Endothelial cell of umbilical vein (primary cell): ENCODE measurements at regions not wholly inside any gene's neighbourhood (a gene's known extent, or its start where the extent isn't known, plus 50 kb on each side); places are given as distances from the start of the nearest gene placed in this dataset.

ENCODE experiments used
- BruUV-seq: library from RNA; stranded (reverse); fragments of 400-500 nt; replicated peaks from 2 replicates; lab custom pipeline; 2021; lab: Mats Ljungman, UMichigan
- CTCF ChIA-PET: fragments of 300-600, 350-600 bp; sonication (Branson Sonifier 250); formaldehyde crosslinking; loops from one replicate; lab custom pipeline; 2021; ENCODE audit warnings: antibody characterized with exemption, inconsistent platforms; lab: Charles Lee
- POLR2A ChIA-PET: fragments of 300-600, 350-600 bp; sonication (Branson Sonifier 250); formaldehyde crosslinking; loops from one replicate; lab custom pipeline; 2021; ENCODE audit warnings: antibody characterized with exemption, inconsistent platforms; lab: Charles Lee
- DNase-seq: peaks from one replicate; pipeline ENCODE4 v3.0.0-alpha.2; 2011; ENCODE audit warnings: low read depth, low spot score
- FAIRE-seq: peaks from 2 replicates; lab custom pipeline; 2011; peaks lifted over from hg19 to GRCh38; lab: Jason Lieb, UNC
- H2AFZ ChIP-seq: 2 replicates; pipeline ENCODE4 v1.6.0; 2012; ENCODE audit warnings: low read depth, low read length, control low read depth, inconsistent platforms
- H3K27ac ChIP-seq: 2 replicates; pipeline ENCODE4 v1.5.1; 2011; ENCODE audit warnings: low read depth, mild to moderate bottlenecking, control low read depth, low read length, moderate library complexity; ENCODE audit not compliant: insufficient read depth
- H3K27me3 ChIP-seq, 2 experiments: 2 replicates each; pipeline versions ENCODE4 v1.6.0 to v1.6.1; 2011; ENCODE audit warnings: low read length in 2 of 2, mixed read lengths in 1 of 2; ENCODE audit not compliant: control insufficient read depth in 2 of 2, insufficient read depth in 2 of 2
- H3K36me3 ChIP-seq, 2 experiments: 2 replicates in 1 of 2; 3 replicates in 1 of 2; pipeline ENCODE4 v1.5.1; 2011; ENCODE audit warnings: low read length in 2 of 2, mild to moderate bottlenecking in 1 of 2, moderate library complexity in 1 of 2; ENCODE audit not compliant: control insufficient read depth in 2 of 2, insufficient read depth in 2 of 2; ENCODE audit errors: extremely low read depth in 1 of 2
- H3K4me1 ChIP-seq: 3 replicates; pipeline ENCODE4 v1.5.1; 2011; ENCODE audit warnings: mild to moderate bottlenecking, low read length; ENCODE audit not compliant: control insufficient read depth, insufficient read depth; ENCODE audit errors: extremely low read depth
- H3K4me2 ChIP-seq: 2 replicates; pipeline ENCODE4 v1.6.1; 2011; ENCODE audit warnings: low read length, control low read depth, mixed read lengths; ENCODE audit not compliant: insufficient read depth
- H3K4me3 ChIP-seq, 3 experiments: fragments of 200-600 bp in 1 of 3; sonication (generic), shearing (Covaris generic) in 1 of 3; replicated peaks in 1 of 3; 2 replicates each; pipeline ENCODE4 v1.5.1; 2011 to 2016; ENCODE audit warnings: control low read depth in 3 of 3, low read length in 3 of 3, mild to moderate bottlenecking in 2 of 3, inconsistent platforms in 1 of 3, low read depth in 1 of 3, moderate library complexity in 1 of 3; ENCODE audit not compliant: insufficient read depth in 1 of 3
- H3K79me2 ChIP-seq: 2 replicates; pipeline ENCODE4 v1.6.0; 2012; ENCODE audit warnings: low read length, inconsistent platforms; ENCODE audit not compliant: control insufficient read depth, insufficient read depth
- H3K9ac ChIP-seq: replicated peaks from 2 replicates; pipeline ENCODE3; 2011; ENCODE audit warnings: low read length, control low read depth; ENCODE audit not compliant: insufficient read depth; ENCODE audit errors: extremely low read depth
- H3K9me1 ChIP-seq: replicated peaks from 3 replicates; pipeline ENCODE4 v1.6.0; 2011; ENCODE audit warnings: mild to moderate bottlenecking, low read length; ENCODE audit not compliant: control insufficient read depth, insufficient read depth; ENCODE audit errors: extremely low read depth
- H3K9me3 ChIP-seq: replicated peaks from 2 replicates; pipeline ENCODE4 v1.5.1; 2012; ENCODE audit warnings: low read length, inconsistent platforms; ENCODE audit not compliant: control insufficient read depth, insufficient read depth
- H4K20me1 ChIP-seq: replicated peaks from 2 replicates; pipeline ENCODE3; 2011; ENCODE audit warnings: mild to moderate bottlenecking, low read length; ENCODE audit not compliant: control insufficient read depth, insufficient read depth; ENCODE audit errors: extremely low read depth
- CTCF ChIP-seq, 2 donors: IDR thresholded peaks; 1 replicate in 1 of 2; 2 replicates in 1 of 2; pipeline ENCODE4 v1.5.1; 2011; ENCODE audit warnings: low read length in 2 of 2, mild to moderate bottlenecking in 2 of 2, moderate library complexity in 2 of 2, control low read depth in 1 of 2, inconsistent platforms in 1 of 2, low read depth in 1 of 2; ENCODE audit not compliant: insufficient read depth in 1 of 2; ENCODE audit errors: extremely low read depth in 1 of 2
- EZH2 ChIP-seq: IDR thresholded peaks from 2 replicates; pipeline ENCODE4 v1.6.1; 2012; ENCODE audit warnings: borderline replicate concordance, low read depth, mild to moderate bottlenecking, moderate library complexity, low read length, inconsistent platforms; ENCODE audit not compliant: severe bottlenecking
- FOS ChIP-seq: IDR thresholded peaks from 2 replicates; pipeline ENCODE4 v1.6.1; 2011; ENCODE audit warnings: mild to moderate bottlenecking, low read length, moderate library complexity, borderline replicate concordance; ENCODE audit not compliant: insufficient read depth
- GATA2 ChIP-seq: IDR thresholded peaks from 2 replicates; pipeline ENCODE4 v1.7.0; 2011; ENCODE audit warnings: low read depth, mild to moderate bottlenecking, moderate library complexity, mixed read lengths, low read length; ENCODE audit not compliant: insufficient read length, insufficient read depth
- JUN ChIP-seq: IDR thresholded peaks from 2 replicates; pipeline ENCODE4 v1.6.1; 2011; ENCODE audit warnings: borderline replicate concordance, low read depth; ENCODE audit not compliant: insufficient read length, insufficient read depth
- MAX ChIP-seq: IDR thresholded peaks from 2 replicates; pipeline ENCODE4 v1.6.1; 2011; ENCODE audit not compliant: insufficient read depth, insufficient read length
- MYC ChIP-seq: IDR thresholded peaks from one replicate; pipeline ENCODE4 v1.6.1; 2011; ENCODE audit warnings: mild to moderate bottlenecking, low read depth, low read length
- POLR2A ChIP-seq: IDR thresholded peaks from 2 replicates; pipeline ENCODE4 v1.6.1; 2012; ENCODE audit warnings: low read depth, mild to moderate bottlenecking, control low read depth, low read length
- POLR2AphosphoS5 ChIP-seq: IDR thresholded peaks from 2 replicates; pipeline ENCODE4 v1.6.1; 2012; ENCODE audit warnings: low read depth, mild to moderate bottlenecking, control low read depth, low read length, moderate library complexity; ENCODE audit not compliant: insufficient read depth
- dilution Hi-C: fragments of 300-500 bp; cut with MboI; formaldehyde crosslinking; loops from one replicate; pipeline ENCODE4 v1.15.0; 2019; ENCODE audit warnings: low sequenced_read_pairs; ENCODE audit not compliant: extremely low pct_ligation_motif_present
- intact Hi-C: fragments of 100-400 bp; cut with micrococcal nuclease; formaldehyde crosslinking; loops from one replicate; pipeline ENCODE4 v1.10.0; 2022

- H4K20me1 ChIP-seq, result no peaks in the 10 kb centered on the region
- no TSS peak for BruUV-seq
- ChIA-PET CTCF (no interaction called here), POLR2A (no interaction called here)
- no peak overlapping the region for H3K27ac ChIP-seq
- no peak overlapping the region for H2AFZ ChIP-seq
- H3K4me2 ChIP-seq, result no peak overlapping the region
- FAIRE-seq (no peak), DNase-seq (no peak)
- H3K9ac ChIP-seq, result no peak overlapping the region
- H3K27me3 ChIP-seq, result no peaks in the 10 kb centered on the region
- H3K9me1 ChIP-seq, result no peaks in the 10 kb centered on the region
- dilution Hi-C loops (no loop called here), intact Hi-C loops (no loop called here)
- no peak for TF ChIP-seq POLR2A
- TF ChIP-seq EZH2, result no peak
- no peak for TF ChIP-seq CTCF (IDR thresholded peaks at IDR 0.05; ENCODE audit: extremely low read depth in 1 of 2, insufficient read depth in 1 of 2, low read depth in 1 of 2, low read length in 2 of 2)
- no peak for TF ChIP-seq GATA2
- TF ChIP-seq MAX, result no peak
- TF ChIP-seq FOS, result no peak
- no peak for TF ChIP-seq POLR2AphosphoS5
- TF ChIP-seq MYC, result no peak
- TF ChIP-seq JUN, result no peak
- no peak overlapping the region for H3K4me3 ChIP-seq
- H3K9me3 ChIP-seq, result no peaks in the 10 kb centered on the region
- no peaks in the 10 kb centered on the region for H3K4me1 ChIP-seq
- no peaks in the 10 kb centered on the region for H3K36me3 ChIP-seq
- no peaks in the 10 kb centered on the region for H3K79me2 ChIP-seq
Observed at GRCh38 chr2:59858540-59858939, 694.9 kb downstream of the BCL11A start.
